PC-3 (cell line): ENCODE measurements at regions not wholly inside any gene's neighbourhood (a gene's known extent, or its start where the extent isn't known, plus 50 kb on each side); places are given as distances from the start of the nearest gene placed in this dataset.

Experiments used
- ATAC-seq: fragments of 200-7000 bp; cut with Tn5 transposase; 2 replicates; pipeline ENCODE4 v1.9.1; 2020; ENCODE audit warnings: mild to moderate bottlenecking, moderate library complexity
- BruUV-seq: library from RNA; stranded (reverse); fragments of 400-500 nt; replicated peaks from 2 replicates; lab custom pipeline; 2021; lab: Mats Ljungman, UMichigan
- CTCF ChIA-PET: fragments of 300-600 bp; sonication (Branson Sonifier 250); formaldehyde crosslinking; loops from one replicate; lab custom pipeline; 2022; ENCODE audit warnings: antibody characterized with exemption; lab: Charles Lee
- POLR2A ChIA-PET: fragments of 300-600 bp; sonication (Branson Sonifier 250); formaldehyde crosslinking; loops from one replicate; lab custom pipeline; 2022; ENCODE audit warnings: antibody characterized with exemption; ENCODE audit not compliant: unreplicated experiment; lab: Charles Lee
- DNase-seq: peaks from one replicate; pipeline ENCODE4 v3.0.0-alpha.2; 2015
- H2AFZ ChIP-seq: fragments of 300-600 bp; sonication (generic); 2 replicates; pipeline ENCODE4 v1.6.0; 2016; ENCODE audit warnings: antibody characterized with exemption, low read length
- H3F3A ChIP-seq: fragments of 300-600 bp; sonication (generic); one replicate; pipeline ENCODE4 v1.6.0; 2017; ENCODE audit warnings: antibody characterized with exemption, low read length, control low read depth, mild to moderate bottlenecking; ENCODE audit not compliant: unreplicated experiment
- H3K27ac ChIP-seq: fragments of 300-600 bp; sonication (generic); 2 replicates; pipeline ENCODE4 v1.5.1; 2016; ENCODE audit warnings: mild to moderate bottlenecking, low read length
- H3K27me3 ChIP-seq: fragments of 300-600 bp; sonication (generic); 2 replicates; pipeline ENCODE4 v1.6.1; 2016; ENCODE audit warnings: low read length, mixed read lengths
- H3K36me3 ChIP-seq: fragments of 300-600 bp; sonication (generic); 2 replicates; pipeline ENCODE4 v1.6.1; 2016; ENCODE audit warnings: low read depth, mixed run types, low read length, mixed read lengths
- H3K4me1 ChIP-seq: fragments of 300-600 bp; sonication (generic); 2 replicates; pipeline ENCODE4 v1.5.1; 2016; ENCODE audit warnings: low read length; ENCODE audit not compliant: insufficient read depth
- H3K4me2 ChIP-seq: fragments of 300-600 bp; sonication (generic); 2 replicates; pipeline ENCODE4 v1.6.0; 2016; ENCODE audit warnings: low read length
- H3K4me3 ChIP-seq: fragments of 300-600 bp; sonication (generic); 2 replicates; pipeline ENCODE4 v1.5.1; 2016; ENCODE audit warnings: mild to moderate bottlenecking, low read length, mixed read lengths
- H3K79me2 ChIP-seq: fragments of 300-600 bp; sonication (generic); 2 replicates; pipeline ENCODE4 v1.6.1; 2017; ENCODE audit warnings: low read length, mixed read lengths
- H3K9ac ChIP-seq: fragments of 300-600 bp; sonication (generic); 2 replicates; pipeline ENCODE4 v1.6.0; 2016; ENCODE audit warnings: mild to moderate bottlenecking, low read length
- H3K9me2 ChIP-seq: fragments of 300-600 bp; sonication (generic); replicated peaks from 2 replicates; pipeline ENCODE4 v1.6.1; 2016; ENCODE audit warnings: mixed run types, low read length, mixed read lengths
- H3K9me3 ChIP-seq: fragments of 300-600 bp; sonication (generic); 2 replicates; pipeline ENCODE4 v1.6.1; 2016; ENCODE audit warnings: low read length, mixed read lengths
- H4K20me1 ChIP-seq: fragments of 300-600 bp; sonication (generic); 2 replicates; pipeline ENCODE4 v1.6.1; 2016; ENCODE audit warnings: low read length, mixed read lengths
- CTCF ChIP-seq: fragments of 300-600 bp; sonication (generic); conservative IDR thresholded peaks from 2 replicates; pipeline ENCODE4 v1.5.1; 2017; ENCODE audit warnings: antibody characterized with exemption, low read depth, mild to moderate bottlenecking, low read length
- EZH2 ChIP-seq: fragments of 300-600 bp; sonication (generic); IDR thresholded peaks from one replicate; pipeline ENCODE4 v1.6.1; 2017; ENCODE audit warnings: antibody characterized with exemption, mild to moderate bottlenecking, low read length; ENCODE audit not compliant: unreplicated experiment
- EZH2phosphoT487 ChIP-seq: fragments of 300-600 bp; sonication (generic); IDR thresholded peaks from 2 replicates; pipeline ENCODE4 v1.6.1; 2018; ENCODE audit warnings: mild to moderate bottlenecking, antibody characterized with exemption, low read length, borderline replicate concordance
- intact Hi-C: fragments of 100-400 bp; cut with micrococcal nuclease; formaldehyde crosslinking; loops from 2 replicates; pipeline ENCODE4 v1.9.0; 2023

GRCh38 chr4:169869490-169869889 lies 111.7 kb upstream of the HPF1 start:
- no peaks in the 10 kb centered on the region for H4K20me1 ChIP-seq
- no peaks in the 10 kb centered on the region for H3K36me3 ChIP-seq
- no peaks in the 10 kb centered on the region for H3K4me1 ChIP-seq
- no peak for TF ChIP-seq EZH2phosphoT487
- TF ChIP-seq CTCF = no peak
- no peak for TF ChIP-seq EZH2
- intact Hi-C loops = no loop called here
- POLR2A ChIA-PET = no interaction called here
- no peak overlapping the region for H3K27ac ChIP-seq
- H3K27me3 ChIP-seq = peaks cover 39% of the 10 kb centered on the region
- no TSS peak for BruUV-seq
- no peak overlapping the region for H3K4me2 ChIP-seq
- H3K79me2 ChIP-seq = no peaks in the 10 kb centered on the region
- no peaks in the 10 kb centered on the region for H3K9me3 ChIP-seq
- ATAC-seq = no peak
- no peak overlapping the region for H3K4me3 ChIP-seq
- H2AFZ ChIP-seq = no peak overlapping the region
- DNase-seq = no peak
- CTCF ChIA-PET = no interaction called here
- H3K9ac ChIP-seq = no peak overlapping the region
- H3K9me2 ChIP-seq = no peaks in the 10 kb centered on the region
- H3F3A ChIP-seq = no peaks in the 10 kb centered on the region

GRCh38 chr4:169861593-169861992 lies 103.8 kb upstream of the HPF1 start:
- Histone ChIP-seq H3K27me3 (peaks cover 40% of the 10 kb centered on the region), H3K4me1 (no peaks in the 10 kb centered on the region), H4K20me1 (no peaks in the 10 kb centered on the region), H3K9me3 (no peaks in the 10 kb centered on the region), H3K36me3 (no peaks in the 10 kb centered on the region), H3K9ac (no peak overlapping the region), H3K79me2 (no peaks in the 10 kb centered on the region), H3F3A (no peaks in the 10 kb centered on the region), H3K27ac (no peak overlapping the region), H3K4me2 (no peak overlapping the region), H3K4me3 (no peak overlapping the region), H3K9me2 (no peaks in the 10 kb centered on the region), H2AFZ (no peak overlapping the region)
- ChIA-PET POLR2A (no interaction called here), CTCF (no interaction called here)
- intact Hi-C loops = no loop called here
- BruUV-seq = no TSS peak
- no peak for ATAC-seq
- TF ChIP-seq EZH2 (no peak), CTCF (no peak), EZH2phosphoT487 (no peak)
- DNase-seq = peak; percentile 13

GRCh38 chr4:169859366-169860216 lies 101.8 kb upstream of the HPF1 start:
- Histone ChIP-seq H3K4me2 (peak overlapping the region; percentile 28; the same call in 1 of the 2 replicates), H4K20me1 (no peaks in the 10 kb centered on the region), H2AFZ (no peak overlapping the region), H3K36me3 (no peaks in the 10 kb centered on the region), H3K9ac (no peak overlapping the region), H3K4me1 (no peaks in the 10 kb centered on the region), H3K27ac (no peak overlapping the region), H3K79me2 (no peaks in the 10 kb centered on the region), H3F3A (no peaks in the 10 kb centered on the region), H3K9me2 (no peaks in the 10 kb centered on the region), H3K4me3 (no peak overlapping the region; the same call in 1 of the 2 replicates), H3K9me3 (no peaks in the 10 kb centered on the region), H3K27me3 (peaks cover 29% of the 10 kb centered on the region; the same call in 1 of the 2 replicates)
- CTCF ChIA-PET = no interaction called here
- DNase-seq (no peak), ATAC-seq (no peak)
- intact Hi-C loops = no loop called here
- TF ChIP-seq EZH2phosphoT487 (no peak), EZH2 (no peak), CTCF (no peak)
- no TSS peak for BruUV-seq
- POLR2A ChIA-PET = no interaction called here
